Ishikawa (cell line): ENCODE measurements at regions not wholly inside any gene's neighbourhood (a gene's known extent, or its start where the extent isn't known, plus 50 kb on each side); places are given as distances from the start of the nearest gene placed in this dataset.

Experiments
- EP300 ChIP-seq: IDR thresholded peaks from 2 replicates; pipeline ENCODE4 v1.6.1; 2012; ENCODE audit warnings: borderline replicate concordance
- YY1 ChIP-seq: IDR thresholded peaks from 2 replicates; pipeline ENCODE4 v1.6.1; 2012; ENCODE audit warnings: low read depth
- ZBTB7A ChIP-seq: IDR thresholded peaks from 2 replicates; pipeline ENCODE4 v1.6.1; 2012; ENCODE audit warnings: low read depth
- TF ChIP-seq, protein P1 (sequence below): IDR thresholded peaks from 2 replicates; pipeline ENCODE4 v1.6.1; 2012; ENCODE audit warnings: low read depth, mild to moderate bottlenecking

GRCh38 chr9:129359162-129359811 is 181.2 kb upstream of the IER5L start:
- TF ChIP-seq EP300 (no peak), YY1 (no peak), ZBTB7A (no peak)
- TF ChIP-seq, protein P1, sequence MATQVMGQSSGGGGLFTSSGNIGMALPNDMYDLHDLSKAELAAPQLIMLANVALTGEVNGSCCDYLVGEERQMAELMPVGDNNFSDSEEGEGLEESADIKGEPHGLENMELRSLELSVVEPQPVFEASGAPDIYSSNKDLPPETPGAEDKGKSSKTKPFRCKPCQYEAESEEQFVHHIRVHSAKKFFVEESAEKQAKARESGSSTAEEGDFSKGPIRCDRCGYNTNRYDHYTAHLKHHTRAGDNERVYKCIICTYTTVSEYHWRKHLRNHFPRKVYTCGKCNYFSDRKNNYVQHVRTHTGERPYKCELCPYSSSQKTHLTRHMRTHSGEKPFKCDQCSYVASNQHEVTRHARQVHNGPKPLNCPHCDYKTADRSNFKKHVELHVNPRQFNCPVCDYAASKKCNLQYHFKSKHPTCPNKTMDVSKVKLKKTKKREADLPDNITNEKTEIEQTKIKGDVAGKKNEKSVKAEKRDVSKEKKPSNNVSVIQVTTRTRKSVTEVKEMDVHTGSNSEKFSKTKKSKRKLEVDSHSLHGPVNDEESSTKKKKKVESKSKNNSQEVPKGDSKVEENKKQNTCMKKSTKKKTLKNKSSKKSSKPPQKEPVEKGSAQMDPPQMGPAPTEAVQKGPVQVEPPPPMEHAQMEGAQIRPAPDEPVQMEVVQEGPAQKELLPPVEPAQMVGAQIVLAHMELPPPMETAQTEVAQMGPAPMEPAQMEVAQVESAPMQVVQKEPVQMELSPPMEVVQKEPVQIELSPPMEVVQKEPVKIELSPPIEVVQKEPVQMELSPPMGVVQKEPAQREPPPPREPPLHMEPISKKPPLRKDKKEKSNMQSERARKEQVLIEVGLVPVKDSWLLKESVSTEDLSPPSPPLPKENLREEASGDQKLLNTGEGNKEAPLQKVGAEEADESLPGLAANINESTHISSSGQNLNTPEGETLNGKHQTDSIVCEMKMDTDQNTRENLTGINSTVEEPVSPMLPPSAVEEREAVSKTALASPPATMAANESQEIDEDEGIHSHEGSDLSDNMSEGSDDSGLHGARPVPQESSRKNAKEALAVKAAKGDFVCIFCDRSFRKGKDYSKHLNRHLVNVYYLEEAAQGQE: no peak
